ELR (cell line): ENCODE measurements at regions not wholly inside any gene's neighbourhood (a gene's known extent, or its start where the extent isn't known, plus 50 kb on each side); places are given as distances from the start of the nearest gene placed in this dataset.

Experiments used
- DNase-seq: peaks from one replicate; pipeline ENCODE4 v3.0.0-alpha.2; 2015; ENCODE audit warnings: low read depth

DNA sequence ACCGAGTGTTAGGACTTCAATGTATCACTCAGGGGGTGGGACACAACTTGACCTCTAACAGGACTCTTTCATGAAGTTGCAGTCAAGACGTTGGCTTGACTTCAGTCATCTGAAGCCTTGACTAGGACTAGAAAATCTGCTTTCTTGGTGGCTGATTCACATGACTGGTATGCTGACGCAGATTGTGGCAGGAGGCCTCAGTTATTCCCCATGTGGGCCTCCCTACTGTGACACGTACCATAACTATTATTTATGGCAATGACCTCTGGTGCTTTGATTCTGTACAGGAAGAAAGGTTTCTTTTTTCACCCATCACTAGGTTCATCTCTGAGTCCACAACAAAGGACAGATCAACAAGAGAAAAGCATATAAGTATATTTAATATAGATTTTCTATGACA lies 270.4 kb downstream of the NEDD1 start:
- peak; percentile 55 for DNase-seq

DNA sequence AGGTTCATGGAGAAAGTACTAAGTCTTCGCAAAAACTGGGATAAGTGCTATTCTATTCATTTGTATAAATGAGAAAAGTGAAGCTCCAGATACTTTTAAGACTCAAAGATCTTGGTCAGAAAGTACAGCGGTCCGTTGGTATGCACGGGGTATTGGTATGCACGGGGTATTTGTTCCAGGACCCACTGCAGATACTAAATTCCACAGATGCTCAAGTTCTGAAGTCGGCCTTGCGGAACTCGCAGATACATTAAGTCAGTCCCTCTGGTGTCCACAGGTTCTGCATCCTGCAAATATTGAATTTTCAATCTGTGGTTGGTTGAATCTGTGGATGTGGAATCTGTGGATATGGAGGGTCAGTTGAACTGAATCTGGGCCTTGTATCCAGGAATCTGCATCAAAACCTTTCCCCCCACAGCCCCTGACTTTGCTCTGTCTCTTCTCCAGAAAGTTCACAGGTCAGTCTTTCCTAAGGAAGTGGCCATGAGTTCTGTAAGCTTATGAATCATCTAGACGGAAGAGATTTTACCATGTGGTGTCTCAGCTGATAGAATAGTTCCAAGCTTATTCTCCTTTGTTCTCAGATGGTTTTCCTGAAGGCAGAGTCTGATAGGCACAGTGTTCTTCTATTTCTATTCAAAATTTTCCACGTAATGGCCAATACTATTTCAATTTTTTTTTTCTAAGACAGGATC lies 274.7 kb downstream of the NEDD1 start:
- no peak for DNase-seq

DNA sequence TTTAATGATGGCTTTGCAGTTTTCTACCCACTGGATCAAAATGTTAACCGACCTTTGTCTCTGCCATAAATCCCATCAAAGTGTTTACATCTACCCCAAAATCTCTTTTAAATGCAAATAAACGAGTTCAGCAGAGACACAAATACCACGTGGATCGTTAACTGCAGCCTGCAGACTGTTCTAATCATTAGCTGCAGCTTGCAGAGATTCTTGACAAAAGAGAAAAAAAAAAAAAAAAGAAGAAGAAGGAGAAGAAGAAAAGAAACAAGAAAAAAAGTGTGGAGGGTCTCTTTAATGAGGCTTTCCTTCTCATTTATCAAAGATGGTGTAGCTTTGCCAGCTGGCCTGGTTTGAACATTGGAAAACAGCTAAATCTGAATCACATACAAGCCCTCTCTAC lies 275.7 kb downstream of the NEDD1 start:
- DNase-seq: no peak

DNA sequence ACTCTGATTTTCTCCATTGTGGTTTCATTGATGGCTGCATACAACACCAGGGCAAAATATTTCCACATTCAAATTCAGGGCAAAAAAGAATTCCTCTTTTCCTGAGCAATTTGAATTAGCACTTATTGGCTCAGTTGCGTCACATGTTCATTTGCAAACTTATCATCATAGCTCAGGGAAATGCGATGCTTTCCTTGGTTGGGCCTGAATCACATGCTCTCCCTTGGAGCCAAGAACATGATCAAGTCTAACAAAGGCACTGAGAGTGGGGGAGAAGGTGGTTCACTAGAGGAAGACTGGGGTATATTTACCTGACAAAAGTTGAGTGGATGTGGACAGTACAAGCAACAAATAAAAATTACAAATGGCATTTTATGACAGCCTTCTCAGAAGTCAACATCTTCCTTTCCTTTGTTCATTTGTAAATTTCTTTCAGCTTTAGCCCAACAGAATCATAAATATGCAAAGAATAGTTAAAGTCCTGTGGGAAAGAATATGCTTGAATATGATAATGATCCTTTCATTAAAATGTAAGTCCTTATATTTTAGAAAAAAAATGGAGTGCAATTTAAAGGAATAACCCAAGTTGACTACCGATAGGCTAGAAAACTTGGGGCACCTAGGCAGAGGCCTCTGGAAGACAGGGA lies 277.2 kb downstream of the NEDD1 start:
- DNase-seq: no peak

DNA sequence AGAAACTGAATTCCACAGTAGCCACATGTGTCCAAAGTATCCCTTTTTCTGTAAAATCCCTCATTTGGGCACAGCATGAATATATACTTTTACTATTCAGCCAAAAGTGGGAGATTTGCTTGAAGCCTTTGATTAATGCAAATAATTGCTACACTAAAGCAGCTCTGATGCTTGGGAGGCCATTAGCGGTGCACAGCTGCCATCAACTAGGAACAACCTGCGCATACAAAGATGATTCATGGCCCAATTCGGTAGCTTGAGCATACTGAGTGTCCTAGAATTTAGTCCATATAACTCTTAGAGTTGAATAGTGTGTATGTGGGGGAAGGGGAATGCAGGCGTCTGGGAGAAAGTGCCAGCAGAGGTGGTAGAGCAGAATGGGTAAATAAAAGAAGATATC lies 277.0 kb upstream of the RMST start:
- DNase-seq: no peak

DNA sequence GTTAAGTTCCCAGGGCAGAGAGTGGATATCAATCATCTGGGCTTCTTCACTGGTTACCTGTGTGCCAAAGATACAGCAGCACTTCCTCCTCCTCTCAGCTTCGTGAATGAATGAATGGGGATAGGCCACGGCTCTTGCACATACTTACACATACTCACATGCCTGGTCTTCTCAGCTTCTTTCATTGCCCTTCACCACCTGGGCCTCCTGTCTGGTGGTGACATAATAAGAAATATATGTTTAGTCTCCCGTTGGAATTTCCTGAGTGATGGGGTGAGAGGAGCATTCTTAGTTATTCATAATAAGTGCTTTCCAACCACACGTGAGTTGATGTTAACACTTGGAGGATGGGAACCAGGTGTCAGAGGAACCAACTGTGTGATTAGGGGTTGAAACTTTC lies 268.1 kb upstream of the RMST start:
- peak; percentile 8 for DNase-seq

DNA sequence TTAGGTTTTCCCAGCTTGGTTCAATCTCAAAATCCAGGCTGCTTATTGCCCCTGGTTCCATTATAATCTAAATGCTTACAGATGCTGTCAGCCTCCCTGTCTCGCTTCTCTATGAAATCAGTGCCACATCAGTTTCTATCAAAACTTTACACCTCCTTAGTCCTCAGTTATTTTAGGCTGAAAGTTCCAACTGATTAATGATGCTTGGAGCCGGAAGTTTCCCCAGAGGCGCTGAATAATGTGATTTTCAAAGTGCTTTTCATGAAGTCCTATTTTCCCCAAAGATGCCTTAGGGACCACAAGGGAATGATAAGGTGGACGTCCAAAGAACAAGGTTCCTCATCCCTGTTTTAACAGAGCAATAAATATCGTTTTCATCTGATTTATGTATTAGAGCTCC lies 262.4 kb upstream of the RMST start:
- no peak for DNase-seq

DNA sequence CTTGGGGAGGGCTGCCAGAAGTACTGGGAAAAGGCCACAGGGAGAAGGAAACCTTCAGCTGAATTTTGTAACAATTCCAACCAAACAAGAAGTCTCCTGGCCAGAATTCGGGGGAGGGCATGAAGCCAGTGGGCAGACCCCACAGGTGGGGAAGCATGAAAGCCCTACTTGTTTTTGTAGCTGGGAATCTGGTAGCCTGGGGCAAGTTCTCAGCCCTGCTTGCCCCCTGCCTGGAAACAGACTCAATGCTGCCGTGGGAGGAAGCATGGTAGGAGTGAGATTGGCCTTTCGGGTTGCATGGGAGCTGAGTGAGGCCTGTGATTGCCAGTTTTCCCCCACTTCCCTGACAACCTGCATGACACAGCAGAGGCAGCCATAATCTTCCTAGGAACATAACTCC lies 259.2 kb upstream of the RMST start:
- DNase-seq: no peak

DNA sequence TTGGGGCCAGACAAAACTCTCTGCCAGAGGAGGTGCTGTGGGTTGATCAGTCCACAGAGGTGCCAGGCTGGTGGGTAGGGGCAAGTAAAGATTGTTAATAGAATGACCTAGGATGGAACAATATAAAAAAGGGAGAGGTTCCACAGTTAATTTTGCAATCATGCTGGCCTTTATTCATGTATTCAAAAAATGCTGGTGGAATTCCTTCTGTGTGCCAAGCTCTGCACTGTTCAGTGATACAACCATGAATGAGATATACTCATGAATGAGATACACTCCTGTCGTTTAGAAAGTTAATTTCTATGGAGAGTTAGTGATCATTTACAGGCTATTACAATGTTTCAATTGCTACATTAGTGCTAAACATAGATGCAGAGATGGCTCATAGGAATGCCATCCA lies 252.6 kb upstream of the RMST start:
- no peak for DNase-seq

DNA sequence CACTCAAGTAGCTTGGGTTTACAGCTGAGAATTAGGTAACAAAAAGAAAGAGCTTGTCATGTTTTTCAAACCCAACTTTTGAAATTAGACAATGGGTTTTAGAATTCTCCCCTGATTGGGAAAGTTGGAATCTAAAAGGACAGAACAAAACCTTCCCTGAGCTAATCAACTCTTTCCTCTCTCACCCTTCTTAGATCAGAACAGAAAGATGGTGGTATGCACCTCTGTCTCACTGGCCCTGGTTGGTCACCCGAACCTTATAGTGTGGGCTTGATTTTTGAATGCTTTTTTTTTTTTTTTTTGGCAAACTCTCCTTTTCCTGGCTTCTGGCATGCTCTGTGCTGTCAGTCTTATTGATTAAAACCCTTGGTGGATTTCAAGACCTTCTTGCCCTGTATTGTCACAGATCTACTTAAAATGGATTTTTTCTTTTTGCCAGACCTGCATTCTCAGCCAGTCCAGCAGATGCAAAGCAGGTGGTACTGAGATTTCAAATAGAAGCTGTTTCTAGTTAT lies 251.1 kb upstream of the RMST start:
- no peak for DNase-seq

DNA sequence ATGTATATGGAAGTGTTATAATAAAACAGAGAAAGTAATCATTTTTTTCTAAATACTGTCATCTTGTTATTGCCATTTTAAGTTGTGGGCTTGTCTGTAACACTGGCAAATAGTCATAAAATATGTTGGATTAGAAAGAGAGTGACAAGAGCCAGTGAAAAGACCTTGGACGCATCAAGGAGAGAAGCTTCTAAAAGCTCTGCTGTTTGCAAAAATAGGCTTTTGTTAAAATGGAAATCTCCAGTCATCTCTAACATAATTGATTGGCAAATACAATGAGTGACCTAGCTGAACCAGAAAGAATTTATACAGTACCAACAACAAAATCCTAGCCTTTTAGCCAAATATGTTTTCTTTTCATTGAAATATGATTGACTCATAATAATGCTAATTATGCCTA lies 245.8 kb upstream of the RMST start:
- no peak for DNase-seq

DNA sequence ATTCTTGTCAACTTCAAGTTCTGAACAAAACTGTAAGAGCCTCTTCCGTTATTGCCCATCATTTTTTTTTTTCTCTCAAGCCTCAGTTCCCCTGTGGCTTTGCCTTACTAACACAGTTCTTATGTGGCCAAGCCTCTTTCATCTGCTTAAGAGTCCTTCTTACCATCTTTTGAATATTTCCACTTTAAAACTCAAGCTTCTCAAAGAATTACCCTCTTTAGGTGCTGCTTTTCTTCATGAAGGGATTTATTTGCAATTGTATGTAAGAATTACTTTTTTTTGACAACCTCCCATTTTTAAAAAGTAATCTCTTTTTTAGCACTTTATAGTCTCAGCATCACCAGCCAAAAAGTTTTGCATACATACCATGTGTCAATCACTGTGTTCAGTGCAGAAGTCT lies 240.2 kb upstream of the RMST start:
- no peak for DNase-seq

DNA sequence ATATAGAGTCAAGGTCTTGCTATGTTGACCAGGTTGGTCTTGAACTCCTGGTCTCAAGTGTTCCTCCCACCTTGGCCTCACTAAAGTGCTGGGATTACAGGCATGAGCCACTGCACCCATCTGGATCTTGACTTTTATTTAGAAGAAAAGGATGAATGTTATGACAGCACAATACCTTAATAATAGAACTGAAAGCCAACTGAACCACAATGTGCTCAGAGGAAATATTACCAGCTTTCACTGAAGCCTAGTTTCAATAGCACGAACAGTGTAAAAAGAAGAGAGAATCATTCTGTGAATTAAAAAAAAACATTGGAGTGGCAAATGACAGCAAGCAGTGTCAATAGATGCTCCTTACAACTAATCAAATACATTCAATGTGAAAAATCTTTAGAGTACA lies 239.2 kb upstream of the RMST start:
- DNase-seq: no peak

DNA sequence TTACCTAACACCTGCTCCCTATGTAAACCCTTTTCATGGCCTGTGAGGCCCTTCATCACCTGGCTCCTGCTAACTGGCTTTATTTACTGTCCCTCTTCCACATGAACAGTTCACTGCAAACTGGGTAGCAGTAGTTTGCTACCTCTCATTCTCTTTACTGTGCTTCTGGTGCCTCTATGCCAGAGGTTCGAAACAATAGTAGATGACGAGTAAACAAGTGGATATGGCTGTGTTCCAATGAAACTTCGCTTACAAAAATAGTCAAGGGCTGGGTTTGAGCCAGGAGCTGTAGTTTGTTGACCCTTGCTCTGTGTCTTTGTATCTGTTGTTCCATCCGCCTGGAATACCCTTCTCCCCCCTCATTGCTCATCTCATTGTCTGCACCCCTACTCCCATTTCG lies 233.6 kb upstream of the RMST start:
- no peak for DNase-seq

DNA sequence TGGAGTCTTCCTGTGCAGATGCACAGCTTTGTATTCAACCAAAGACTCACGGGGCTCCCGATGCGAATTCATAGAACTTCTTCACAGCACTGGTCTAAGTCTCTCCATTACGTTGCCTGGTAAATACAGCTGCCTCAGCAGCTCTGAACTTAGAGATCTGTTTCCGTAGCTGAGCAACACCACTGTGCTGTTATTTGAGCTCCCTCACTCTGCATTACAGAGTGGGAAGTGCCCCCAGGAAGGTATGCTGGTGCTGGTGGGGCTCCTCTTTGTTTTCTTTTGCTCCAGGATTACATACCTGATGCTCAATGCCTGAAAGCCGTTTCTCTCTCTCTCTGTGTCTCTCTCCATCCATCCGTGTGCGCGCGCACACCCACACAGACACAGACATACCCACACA lies 227.5 kb upstream of the RMST start:
- DNase-seq: no peak

DNA sequence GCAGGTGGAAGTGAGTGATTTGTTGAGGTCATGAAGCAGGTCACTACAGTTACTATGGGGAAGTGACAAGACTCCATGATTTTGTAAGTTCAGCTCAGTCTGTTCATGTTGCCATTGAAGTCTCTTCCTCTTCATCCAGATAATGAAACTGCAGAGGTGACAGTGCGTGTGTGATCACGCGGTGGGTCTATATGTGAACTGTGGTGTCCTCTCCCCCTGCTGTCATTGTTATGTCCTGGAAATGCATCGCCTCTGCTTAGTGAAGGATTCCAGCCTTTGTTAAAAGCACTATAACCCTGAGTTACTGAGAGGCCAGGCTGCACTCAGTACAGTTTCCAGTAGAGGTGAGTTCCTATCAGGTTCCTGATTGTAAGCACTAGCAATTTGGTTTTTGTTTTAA lies 216.2 kb upstream of the RMST start:
- DNase-seq: no peak

DNA sequence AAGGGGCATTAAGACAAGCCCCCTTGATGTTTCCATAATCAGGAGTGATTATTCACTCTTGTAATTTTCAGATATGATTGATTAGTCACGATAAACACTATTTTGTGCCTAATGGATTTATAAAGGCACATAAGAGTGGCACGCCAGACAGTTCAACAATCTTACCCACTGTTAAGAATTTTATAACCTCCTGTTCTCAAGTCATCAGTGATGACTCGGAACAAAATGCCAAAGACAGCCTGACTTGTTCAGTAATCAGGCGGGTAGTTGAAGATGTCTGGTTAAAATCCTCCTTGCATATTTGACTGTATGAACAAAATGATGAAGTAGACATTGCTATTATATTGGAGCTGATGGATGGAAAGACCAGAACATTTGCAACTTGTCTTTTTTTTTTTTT lies 212.1 kb upstream of the RMST start:
- no peak for DNase-seq

DNA sequence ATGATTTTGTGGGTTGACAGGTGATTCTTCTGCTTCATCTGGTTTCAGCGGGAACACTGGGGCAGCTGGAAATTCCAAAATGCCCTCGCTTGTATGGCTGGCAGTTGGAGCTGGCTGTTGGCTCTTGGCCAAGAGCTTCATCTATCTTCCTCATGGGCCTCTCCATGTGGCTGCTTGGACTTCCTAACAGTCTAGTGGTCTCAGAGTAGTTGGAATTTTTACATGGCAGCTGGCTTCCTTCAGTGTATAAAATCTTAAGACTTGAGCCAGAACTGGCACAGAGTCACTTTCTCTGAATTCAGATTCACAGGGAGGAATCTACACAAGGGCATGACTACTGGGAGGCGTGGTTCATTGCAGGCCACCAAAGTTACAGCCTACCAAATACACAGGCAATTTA lies 204.9 kb upstream of the RMST start:
- DNase-seq: no peak

DNA sequence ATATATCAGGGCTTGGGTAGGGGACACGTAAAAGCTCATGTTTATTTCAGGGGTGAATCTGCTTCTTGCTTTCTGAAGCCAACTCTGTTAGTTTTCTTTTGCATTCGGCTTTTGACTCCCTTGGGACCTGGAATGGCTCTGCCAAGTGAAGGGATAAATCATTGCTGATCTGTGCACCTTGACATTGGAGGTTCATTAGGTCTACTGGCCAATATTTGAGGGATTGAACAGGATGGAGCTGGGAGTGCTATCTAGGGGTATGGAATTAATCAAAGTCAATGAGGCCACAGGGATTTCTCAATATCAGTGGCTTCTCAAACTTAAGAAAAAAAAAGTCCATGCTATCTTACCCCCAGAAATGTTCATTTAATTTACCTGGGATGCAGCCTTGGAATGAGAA lies 203.5 kb upstream of the RMST start:
- no peak for DNase-seq

DNA sequence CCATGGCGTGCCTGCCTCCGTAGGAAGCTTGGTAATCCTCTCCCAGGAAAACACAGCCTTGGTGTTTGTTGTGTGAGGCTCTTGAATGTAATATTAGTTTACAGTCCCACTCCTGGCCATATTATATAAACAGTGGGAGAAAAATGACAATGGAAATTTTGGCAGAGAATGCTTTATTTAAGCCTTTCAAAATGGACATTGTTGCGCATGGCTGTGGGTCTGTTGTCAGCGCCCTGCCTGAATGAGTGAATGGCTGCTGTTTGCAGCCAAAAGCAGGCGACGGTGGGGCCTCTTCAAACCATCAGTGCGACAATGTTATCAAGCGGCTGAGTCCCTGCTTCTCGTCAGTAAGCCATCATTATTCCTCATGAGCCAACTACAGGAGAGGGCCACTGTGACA lies 201.8 kb upstream of the RMST start:
- no peak for DNase-seq

DNA sequence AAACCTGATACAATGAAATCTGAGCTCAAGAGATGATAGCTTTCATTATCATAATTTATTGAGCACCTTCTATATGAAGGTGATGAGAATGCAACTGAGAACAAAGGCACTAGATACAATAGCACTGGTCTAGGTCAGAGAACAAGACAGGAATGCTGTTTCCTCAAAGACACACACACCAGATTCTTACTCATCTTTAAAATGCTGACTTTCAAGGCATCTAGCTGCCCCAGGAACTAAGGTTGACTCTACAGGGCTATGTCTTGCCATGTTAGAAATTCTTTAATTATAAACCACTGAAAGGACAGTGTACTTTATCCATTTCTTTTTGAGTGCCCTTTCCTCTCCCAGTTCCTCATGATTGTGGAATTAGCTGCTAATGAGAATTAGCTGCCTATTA lies 195.4 kb upstream of the RMST start:
- no peak for DNase-seq

DNA sequence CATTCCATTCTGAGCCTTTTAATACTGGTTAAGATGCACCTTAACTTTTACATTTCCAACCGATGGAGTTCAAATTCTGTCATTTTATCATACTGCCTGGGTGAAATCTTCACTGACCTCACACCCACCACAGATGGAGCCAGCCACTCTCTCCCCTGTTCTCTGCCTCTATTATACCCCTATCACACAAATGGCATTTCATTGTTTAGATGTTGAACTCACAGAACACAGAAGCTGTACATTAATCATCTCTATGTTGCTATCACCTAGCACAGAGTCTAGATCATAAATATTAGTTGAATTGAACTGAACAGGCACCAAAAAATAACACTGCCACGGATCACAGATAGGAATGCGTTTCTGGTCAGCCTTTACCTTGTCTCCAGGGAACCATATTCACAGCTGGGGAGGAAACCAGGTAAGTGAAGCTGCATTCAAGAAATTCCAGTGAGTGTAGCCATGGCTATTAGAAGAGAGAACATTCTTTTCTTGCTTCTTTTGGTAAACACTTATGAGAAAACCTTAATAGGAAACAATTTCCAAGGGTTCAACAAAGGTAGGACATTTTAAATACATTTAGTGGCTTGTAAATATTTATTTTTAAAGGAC lies 194.9 kb upstream of the RMST start:
- no peak for DNase-seq

DNA sequence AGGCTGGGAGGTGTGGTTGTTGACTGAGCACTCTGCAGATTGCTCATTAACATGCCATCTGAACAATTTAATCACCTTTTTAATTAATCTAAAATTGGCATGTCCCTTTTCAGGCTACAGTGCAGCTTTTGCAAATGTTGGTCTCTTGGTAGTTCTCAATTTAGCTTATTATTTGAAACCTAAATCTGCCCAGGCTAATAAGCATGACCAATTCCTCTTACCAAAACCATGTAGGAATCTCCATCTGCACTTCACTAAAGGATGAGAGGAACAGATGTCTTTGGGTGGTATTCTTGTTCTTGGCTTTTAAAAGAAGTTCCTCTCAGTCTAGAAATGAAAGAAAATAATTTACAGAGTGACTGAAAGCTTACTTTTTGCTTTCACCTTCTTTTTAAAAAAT lies 190.1 kb upstream of the RMST start:
- DNase-seq: no peak

DNA sequence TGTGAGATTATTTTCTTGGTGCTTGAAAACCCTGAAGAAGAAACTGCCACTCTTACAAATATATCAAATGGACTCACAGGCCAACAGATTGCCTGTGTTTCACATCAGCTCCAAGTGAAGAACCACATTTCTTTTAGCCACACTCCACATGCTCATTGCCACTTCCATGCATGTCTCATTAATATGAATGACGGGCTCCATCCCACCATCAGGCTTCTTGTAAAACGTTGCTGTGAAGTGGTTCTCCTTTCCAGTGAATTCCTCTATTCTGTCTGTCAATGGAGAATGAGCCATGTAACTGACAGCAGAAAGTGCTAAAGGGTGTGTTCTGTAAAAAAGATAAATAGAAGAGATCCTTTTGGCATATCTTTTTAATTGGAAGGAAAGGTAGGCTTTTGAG lies 188.2 kb upstream of the RMST start:
- no peak for DNase-seq
